Lower lobe of right lung (tissue), 2 donors: ENCODE measurements at regions not wholly inside any gene's neighbourhood (a gene's known extent, or its start where the extent isn't known, plus 50 kb on each side); places are given as distances from the start of the nearest gene placed in this dataset.
"Not testable (repeated sequence)": the region's sequence is repeated elsewhere in the genome, so short reads cannot be mapped to it uniquely, and the experiment has no call there.

Experiments
- ATAC-seq, 2 donors: fragments of 200-7000 bp; cut with Tn5 transposase; one replicate each; pipeline ENCODE4 v1.9.1; 2020 to 2022; ENCODE audit warnings: mild to moderate bottlenecking in 2 of 2, moderate library complexity in 2 of 2
- DNase-seq: peaks from one replicate; pipeline ENCODE4 v3.0.0-alpha.2; 2020
- H3K27ac ChIP-seq: fragments of 200-600 bp; one replicate; pipeline ENCODE4 v1.8.0; 2022
- H3K27me3 ChIP-seq: fragments of 200-600 bp; one replicate; pipeline ENCODE4 v1.8.0; 2022; ENCODE audit warnings: low read depth
- H3K36me3 ChIP-seq: fragments of 200-600 bp; one replicate; pipeline ENCODE4 v1.8.0; 2022; ENCODE audit warnings: mild to moderate bottlenecking
- H3K4me1 ChIP-seq: fragments of 200-600 bp; one replicate; pipeline ENCODE4 v1.8.0; 2022
- H3K4me3 ChIP-seq: fragments of 200-600 bp; one replicate; pipeline ENCODE4 v1.8.0; 2022; ENCODE audit warnings: mild to moderate bottlenecking
- H3K9me3 ChIP-seq: fragments of 200-600 bp; one replicate; pipeline ENCODE4 v1.8.0; 2022
- intact Hi-C: fragments of 100-400 bp; cut with DNase I; formaldehyde crosslinking; loops from one replicate; pipeline ENCODE4 v1.11.0; 2022
- donor health status: DM: no; HTN: yes; CAD: no; lungs with severe emphysema.

DNA sequence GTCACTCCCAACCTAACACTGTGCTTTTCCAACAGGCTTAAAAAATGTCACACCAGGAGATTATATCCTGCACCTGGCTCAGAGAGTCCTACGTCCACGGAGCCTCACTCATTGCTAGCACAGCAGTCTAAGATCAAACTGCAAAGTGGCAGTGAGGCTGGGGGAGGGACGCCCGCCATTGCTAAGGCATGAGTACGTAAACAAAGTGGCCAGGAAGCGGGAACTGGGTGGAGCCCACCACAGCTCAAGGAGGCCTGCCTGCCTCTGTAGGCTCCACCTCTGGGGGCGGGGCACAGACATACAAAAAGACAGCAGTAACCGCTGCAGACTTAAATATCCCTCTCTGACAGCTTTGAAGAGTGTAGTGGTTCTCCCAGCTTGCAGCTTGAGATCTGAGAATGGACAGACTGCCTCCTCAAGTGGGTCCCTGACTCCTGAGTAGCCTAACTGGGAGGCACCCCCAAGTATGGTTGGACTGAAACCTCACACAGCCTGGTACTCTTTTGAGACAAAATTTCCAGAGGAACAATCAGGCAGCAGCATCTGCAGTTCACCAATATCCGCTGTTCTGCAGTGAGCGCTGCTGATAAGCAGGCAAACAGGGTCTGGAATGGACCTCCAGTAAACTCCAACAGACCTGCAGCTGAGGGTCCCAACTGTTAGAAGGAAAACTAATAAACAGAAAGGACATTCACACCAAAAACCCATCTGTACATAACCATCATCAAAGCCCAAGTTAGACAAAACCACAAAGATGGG is 2986.4 kb upstream of the OR11H1 start:
- H3K27ac ChIP-seq, DNase-seq, H3K9me3 ChIP-seq, H3K4me3 ChIP-seq, H3K36me3 ChIP-seq, H3K4me1 ChIP-seq, intact Hi-C loops, ATAC-seq, H3K27me3 ChIP-seq: not testable (repeated sequence)

DNA sequence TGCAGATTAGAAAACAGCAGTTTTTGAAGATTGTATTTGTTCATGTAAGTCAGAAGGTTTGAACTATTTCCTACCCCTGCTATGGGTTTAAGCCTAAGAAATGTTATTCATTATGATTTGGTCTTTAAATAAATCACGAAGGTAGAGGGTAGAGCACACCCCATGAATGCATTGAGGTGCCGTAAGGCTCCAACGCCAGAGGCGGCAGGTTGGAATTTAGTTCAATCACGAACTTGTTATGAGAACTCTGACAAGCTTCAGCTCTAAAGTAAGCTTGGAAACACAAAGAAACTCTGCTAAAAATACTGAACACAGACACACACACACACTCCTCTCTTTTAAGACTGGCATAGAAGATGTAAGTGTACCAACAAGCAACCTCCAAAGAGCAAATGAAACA is 2974.6 kb upstream of the OR11H1 start:
- ATAC-seq, DNase-seq, H3K36me3 ChIP-seq, H3K27me3 ChIP-seq, H3K9me3 ChIP-seq, intact Hi-C loops, H3K4me3 ChIP-seq, H3K27ac ChIP-seq, H3K4me1 ChIP-seq: not testable (repeated sequence)

DNA sequence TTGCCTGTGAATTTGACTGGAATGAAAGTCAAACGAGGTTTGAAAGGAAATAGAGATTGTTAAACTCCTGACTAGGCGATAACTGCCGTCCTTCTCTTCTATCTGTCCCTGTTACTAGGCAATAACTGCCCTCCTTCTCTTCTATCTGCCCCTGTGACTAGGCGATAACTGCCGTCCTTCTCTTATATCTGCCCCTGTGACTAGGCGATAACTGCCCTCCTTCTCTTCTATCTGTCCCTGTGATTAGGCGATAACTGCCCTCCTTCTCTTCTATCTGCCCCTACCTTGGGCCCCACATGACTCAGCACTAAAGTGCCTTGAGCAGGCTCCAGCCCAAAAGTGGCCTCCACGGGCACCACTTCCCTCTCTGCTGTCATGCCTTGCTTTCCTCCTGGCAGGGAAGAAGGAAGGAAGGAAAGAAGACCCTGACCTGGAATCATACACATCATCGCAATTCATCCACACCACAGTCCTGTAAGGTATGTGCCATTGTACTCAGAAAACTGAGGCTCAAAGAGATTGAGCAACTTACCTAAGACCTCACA is 2973.3 kb upstream of the OR11H1 start:
- DNase-seq, ATAC-seq, H3K27me3 ChIP-seq, H3K9me3 ChIP-seq, H3K4me1 ChIP-seq, H3K4me3 ChIP-seq, intact Hi-C loops, H3K27ac ChIP-seq, H3K36me3 ChIP-seq: not testable (repeated sequence)

DNA sequence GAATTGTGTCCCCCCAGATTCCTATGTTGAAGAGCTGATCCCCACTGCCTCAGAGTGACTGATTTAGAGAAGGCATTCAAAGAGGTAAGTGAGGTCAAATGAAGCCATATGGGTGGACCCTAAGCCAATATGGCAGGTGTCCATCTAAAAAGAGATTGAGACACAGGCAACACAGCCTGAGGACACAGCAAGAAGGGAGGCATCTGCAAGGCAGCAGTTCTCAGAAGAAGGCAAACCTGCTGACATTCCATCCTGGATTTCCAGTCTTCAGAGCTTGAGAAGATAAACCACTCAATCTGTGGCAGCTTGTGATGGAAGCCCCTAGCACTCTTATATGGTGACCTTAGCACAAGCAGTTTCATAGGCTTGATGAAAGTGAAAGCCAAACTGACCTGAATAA is 2956.5 kb upstream of the OR11H1 start:
- H3K27ac ChIP-seq, H3K27me3 ChIP-seq, DNase-seq, H3K9me3 ChIP-seq, intact Hi-C loops, H3K4me1 ChIP-seq, H3K36me3 ChIP-seq, ATAC-seq, H3K4me3 ChIP-seq: not testable (repeated sequence)

DNA sequence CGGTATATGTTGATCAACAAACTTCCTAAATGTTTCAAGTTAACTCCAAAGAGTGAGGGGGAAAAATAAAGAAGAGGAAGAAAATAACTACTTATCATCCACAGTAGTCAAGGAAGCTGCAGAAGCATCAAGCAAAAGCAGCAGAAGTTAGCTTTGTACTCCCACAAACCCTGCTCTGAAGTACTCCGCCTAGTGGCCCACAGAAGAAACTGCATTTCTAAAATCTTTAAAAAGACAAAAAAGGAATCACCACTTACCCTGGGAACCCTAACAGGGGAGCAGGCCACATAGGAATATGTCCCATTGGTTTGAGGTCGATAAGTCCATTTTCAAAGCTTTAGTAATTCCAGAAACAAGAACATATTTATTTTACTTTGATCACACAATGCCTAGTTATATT is 2948.3 kb upstream of the OR11H1 start:
- H3K4me3 ChIP-seq, H3K9me3 ChIP-seq, H3K27me3 ChIP-seq, intact Hi-C loops, DNase-seq, H3K36me3 ChIP-seq, H3K27ac ChIP-seq, ATAC-seq, H3K4me1 ChIP-seq: not testable (repeated sequence)

DNA sequence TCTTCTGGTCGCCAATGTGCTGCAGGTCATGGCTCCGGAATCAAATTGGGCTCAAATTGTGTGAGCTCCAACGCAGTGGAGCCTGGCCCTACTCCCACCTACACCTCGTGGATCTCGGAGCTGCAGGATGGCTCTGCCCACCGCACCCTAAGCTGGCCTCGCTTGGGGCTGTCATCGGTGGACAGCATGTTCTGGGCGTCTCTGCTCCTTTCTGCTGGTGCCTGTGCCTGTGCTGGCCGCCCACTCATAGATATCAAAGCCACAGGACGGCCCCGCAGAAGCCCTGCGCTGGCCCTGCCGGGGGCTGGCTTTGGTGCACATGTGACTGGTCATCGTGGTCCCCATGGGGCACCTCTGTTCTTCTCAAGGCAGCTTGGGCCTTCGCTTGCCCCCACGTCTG is 2943.5 kb upstream of the OR11H1 start:
- H3K36me3 ChIP-seq, DNase-seq, H3K9me3 ChIP-seq, intact Hi-C loops, H3K27me3 ChIP-seq, H3K27ac ChIP-seq, ATAC-seq, H3K4me1 ChIP-seq, H3K4me3 ChIP-seq: not testable (repeated sequence)

DNA sequence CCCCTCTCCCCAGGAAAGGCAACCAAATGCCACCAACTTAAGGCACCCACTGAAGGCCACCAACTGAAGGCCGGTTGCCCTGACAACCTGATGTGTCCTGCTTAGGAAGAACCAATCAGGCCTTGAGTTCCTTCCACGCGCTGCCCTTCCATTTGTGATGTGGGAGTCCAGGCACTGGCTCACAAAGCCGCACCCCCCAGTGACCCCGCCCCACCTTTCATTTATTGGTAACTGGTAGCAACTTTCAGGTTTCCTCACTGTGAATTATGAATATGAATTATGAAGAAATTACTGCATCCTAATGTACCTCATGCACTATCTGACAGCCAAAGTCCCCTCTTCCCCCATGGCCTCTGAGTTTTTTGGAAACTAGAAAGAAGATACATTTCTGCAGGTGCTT is 2943.1 kb upstream of the OR11H1 start:
- H3K27ac ChIP-seq, DNase-seq, H3K27me3 ChIP-seq, H3K9me3 ChIP-seq, H3K4me1 ChIP-seq, ATAC-seq, intact Hi-C loops, H3K36me3 ChIP-seq, H3K4me3 ChIP-seq: not testable (repeated sequence)

DNA sequence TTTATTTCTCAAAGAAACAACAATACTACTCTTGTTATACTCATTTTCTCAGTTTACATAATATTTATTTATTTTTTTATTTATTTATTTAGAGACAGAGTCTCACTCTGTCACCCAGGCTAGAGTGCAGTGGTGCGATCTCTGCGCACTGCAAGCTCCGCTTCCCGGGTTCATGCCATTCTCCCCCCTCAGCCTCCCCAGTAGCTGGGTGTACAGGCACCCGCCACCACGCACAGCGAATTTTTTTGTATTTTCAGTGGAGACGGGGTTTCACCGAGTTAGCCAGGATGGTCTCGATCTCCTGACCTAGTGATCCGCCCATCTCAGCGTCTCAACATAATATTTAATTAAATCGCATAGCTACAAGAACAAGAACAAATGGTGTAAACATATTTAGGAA is 2932.3 kb upstream of the OR11H1 start:
- H3K9me3 ChIP-seq, result peaks cover 36% of the 10 kb centered on the region

DNA sequence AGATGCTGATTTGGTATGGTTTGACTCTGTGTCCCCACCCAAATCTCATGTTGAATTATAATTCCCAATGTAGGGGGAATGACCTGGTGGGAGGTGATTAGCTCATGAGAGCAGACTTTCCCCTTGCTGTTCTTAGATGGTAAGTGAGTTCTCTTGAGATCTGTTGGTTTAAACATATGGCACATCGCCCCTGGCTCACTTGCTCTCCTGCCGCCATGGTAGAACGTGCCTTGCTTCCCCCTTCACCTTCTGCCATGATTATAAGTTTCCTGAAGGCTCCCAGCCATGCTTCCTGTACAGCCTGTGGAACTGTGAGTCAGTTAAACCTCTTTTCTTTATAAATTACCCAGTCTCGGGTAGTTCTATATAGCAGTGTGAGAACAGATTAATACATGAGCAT is 2930.2 kb upstream of the OR11H1 start:
- H3K27ac ChIP-seq, H3K36me3 ChIP-seq, H3K4me1 ChIP-seq, intact Hi-C loops, H3K27me3 ChIP-seq, H3K4me3 ChIP-seq, DNase-seq, ATAC-seq: not testable (repeated sequence)
- peaks cover 18% of the 10 kb centered on the region for H3K9me3 ChIP-seq

More for the DNA sequence above, 2932.3 kb upstream of the OR11H1 start:
- H3K4me3 ChIP-seq, H3K27me3 ChIP-seq, H3K36me3 ChIP-seq, intact Hi-C loops, H3K4me1 ChIP-seq, DNase-seq, ATAC-seq, H3K27ac ChIP-seq: not testable (repeated sequence)

DNA sequence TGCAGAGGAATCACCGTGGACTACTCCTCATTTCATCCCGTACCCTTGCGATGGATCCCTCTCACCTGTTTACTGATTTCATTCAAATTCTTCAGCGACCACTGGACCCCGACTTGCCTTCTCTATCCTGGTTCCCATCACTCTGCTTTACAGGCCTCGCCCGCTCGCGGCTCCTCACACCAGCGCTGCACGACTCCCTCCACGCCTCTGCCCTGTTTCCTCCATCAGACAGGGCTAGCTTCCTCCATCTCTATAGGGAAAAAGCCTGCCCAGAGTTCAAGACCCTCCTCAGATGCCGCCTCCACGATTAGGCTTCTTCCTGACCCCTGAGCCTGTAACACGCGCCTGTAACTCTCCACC is 2926.5 kb upstream of the OR11H1 start:
- H3K4me1 ChIP-seq, ATAC-seq, H3K27me3 ChIP-seq, H3K36me3 ChIP-seq, H3K27ac ChIP-seq, DNase-seq, H3K9me3 ChIP-seq, H3K4me3 ChIP-seq, intact Hi-C loops: not testable (repeated sequence)
